Suppressor macrophage (primary cell): ENCODE measurements at regions not wholly inside any gene's neighbourhood (a gene's known extent, or its start where the extent isn't known, plus 50 kb on each side); places are given as distances from the start of the nearest gene placed in this dataset.
A peak's percentile ranks its signal among the peaks of the same experiment; 100 is the strongest.

Experiments used
- DNase-seq, 4 experiments: peaks; one replicate each; pipeline ENCODE4 v3.0.0-alpha.2; 2020 to 2022

- no peak for DNase-seq
Measured at GRCh38 chr18:2060086-2060485, 511.2 kb downstream of the METTL4 start.

GRCh38 chr18:2070631-2071030, 500.7 kb downstream of the METTL4 start:
- no peak for DNase-seq

- DNase-seq: no peak
Measured at GRCh38 chr18:2075499-2075898, 495.8 kb downstream of the METTL4 start.

DNA sequence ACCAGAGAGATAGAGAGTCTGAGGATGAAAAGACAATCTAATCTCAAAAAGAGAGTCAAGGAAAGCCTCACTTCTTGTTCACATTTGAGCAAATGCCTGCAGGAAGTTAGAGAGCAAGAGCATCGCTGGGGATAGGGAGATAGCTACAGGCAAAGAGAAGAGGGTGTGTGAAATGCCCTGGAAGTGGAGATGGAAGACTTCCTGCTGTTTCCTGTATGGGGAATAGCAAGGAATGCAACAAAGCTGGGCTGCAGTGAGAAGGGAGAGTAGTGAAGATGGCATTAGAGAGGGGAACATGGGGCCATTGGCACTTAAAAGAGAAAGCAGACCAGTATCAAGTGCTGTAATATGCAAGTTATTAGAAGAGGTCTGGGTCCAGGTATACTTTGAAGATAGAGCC, 488.6 kb downstream of the METTL4 start:
- DNase-seq: no peak

DNA sequence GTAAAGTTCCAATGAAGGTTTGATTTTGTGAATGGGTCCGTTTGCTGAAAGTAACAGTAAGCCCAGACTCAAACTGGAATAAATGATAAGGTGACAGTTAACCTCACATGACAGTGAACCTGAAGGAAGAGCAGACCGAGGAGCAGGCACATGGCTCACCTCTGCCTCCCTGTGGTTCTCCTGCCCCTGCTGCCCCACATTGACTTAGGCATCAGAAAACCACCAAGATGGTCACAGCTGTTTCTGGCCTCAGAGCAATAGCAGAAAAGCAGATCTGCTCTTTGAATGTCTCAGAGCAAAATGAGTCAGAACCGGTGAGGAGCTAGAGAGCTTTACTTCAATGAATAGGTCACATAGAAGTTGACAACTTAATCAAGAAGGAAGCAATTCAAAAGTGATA, 487.6 kb downstream of the METTL4 start:
- DNase-seq: no peak

- DNase-seq: no peak
Measured at GRCh38 chr18:2086439-2086838, 484.9 kb downstream of the METTL4 start.

GRCh38 chr18:2087877-2088673, 483.2 kb downstream of the METTL4 start:
- DNase-seq: peak in 3 of 4 experiments; percentile 13 to 48 (median 27)

GRCh38 chr18:2089396-2089795, 481.9 kb downstream of the METTL4 start:
- DNase-seq: no peak

GRCh38 chr18:2091937-2092336, 479.4 kb downstream of the METTL4 start:
- DNase-seq: no peak

- no peak for DNase-seq
Measured at GRCh38 chr18:2096551-2096950, 474.8 kb downstream of the METTL4 start.

DNA sequence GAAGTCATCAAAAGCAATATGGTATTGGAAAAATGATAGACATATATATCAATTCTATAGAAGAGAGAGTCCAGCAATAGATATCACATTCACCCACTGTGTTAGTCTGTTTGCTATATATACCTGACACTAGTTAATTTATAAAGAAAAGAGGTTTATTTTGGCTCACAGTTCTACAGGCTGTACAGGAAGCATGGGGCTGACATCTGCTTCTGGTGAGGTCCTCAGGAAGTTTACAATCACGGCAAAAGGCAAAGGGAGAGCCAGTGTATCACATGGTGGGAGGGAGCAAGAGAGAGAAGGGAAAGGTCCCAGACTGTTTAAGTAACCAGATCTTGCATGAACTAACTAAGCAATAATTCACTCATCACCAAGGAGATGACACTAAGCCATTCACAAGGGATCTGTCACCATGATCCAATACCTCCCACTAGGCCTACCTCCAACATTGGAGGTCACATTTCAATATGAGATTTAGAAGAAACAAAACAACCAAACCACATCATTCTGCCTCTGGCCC, 470.6 kb downstream of the METTL4 start:
- DNase-seq: no peak

- peak in 1 of 4 experiments; percentile 29 for DNase-seq
Measured at GRCh38 chr18:2102022-2102421, 469.3 kb downstream of the METTL4 start.

GRCh38 chr18:2103299-2103698, 468.0 kb downstream of the METTL4 start:
- DNase-seq: no peak

DNA sequence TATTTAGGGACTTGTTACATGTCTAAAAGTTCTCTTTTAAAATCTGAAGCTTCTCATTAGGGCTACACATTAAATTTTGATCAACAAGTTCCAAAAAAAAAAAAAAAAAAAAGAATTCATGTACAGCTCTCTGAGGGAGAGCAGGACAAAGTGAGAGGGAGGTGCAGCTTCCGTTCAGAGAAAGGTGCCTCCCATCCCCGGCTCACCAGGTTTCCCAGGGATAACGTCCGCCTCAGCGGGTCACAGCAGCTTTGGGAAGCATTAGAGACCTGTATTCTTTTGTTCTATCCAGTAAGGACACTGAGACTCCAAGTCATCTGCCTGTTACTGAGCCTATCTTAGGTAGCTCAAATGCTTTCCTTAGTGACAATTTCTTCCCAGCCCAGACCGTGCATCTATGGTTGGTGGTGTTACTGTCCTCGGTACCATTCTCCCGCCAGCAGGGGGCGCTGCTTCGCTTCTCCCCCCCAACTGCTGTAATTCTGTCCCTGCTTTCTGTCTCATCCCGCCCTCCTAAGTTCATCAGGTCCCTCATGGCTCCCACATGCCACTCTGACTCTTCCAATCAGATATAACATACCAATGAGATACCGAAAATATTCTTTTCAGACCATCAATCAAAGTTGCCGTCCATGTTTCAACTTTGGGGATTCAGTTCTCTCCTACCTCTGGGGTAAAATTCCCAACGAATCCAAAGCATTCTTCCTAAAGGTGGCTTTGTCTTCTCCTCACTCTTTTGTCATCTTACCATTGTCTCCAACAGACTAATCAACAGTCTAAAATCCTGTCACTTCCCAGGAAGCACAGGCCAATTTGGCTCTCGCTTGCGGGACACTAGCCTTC, 466.5 kb downstream of the METTL4 start:
- DNase-seq: peak; percentile 48 to 80 (median 59)

- DNase-seq: no peak
Measured at GRCh38 chr18:2108591-2108990, 462.7 kb downstream of the METTL4 start.

DNA sequence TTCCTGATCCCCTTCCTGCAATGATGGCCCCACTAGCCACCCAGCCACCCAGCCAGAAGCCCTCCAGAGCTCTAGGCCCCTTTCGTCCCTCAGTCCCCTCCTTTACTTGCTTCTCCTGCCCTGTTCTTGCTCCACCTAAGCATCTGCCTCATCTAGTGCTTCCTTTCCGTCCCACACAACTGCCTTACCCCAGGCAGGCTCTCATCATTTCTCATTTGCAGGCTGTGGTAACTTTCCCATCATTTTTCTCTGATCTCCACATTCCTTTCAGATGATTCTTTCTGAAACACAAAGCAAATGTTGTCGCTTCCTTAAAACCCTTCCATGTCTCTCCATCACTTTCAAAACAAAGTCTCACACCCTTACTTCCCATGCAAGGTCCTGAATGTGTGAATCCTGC, 459.8 kb downstream of the METTL4 start:
- no peak for DNase-seq

GRCh38 chr18:2112435-2113045, 458.8 kb downstream of the METTL4 start:
- DNase-seq: no peak

DNA sequence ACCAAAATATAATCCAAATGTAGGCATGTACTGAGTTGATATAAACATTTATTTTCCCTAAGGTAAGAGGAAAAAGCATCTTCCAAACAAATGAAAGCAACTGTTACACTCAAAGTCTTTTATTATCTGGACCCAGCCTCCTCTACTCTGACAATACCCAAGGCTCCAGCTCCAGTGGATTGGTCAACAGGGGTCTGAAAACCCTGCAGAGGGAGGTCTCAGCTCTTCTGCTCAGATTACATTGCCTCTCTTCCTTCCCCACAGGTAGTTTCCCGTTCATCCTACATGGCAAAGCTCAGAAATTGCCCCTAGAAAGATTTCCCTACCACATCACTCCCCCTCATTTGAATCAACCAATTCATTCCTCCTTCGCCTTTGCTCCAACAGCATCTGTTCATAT, 457.0 kb downstream of the METTL4 start:
- DNase-seq: no peak

GRCh38 chr18:2114765-2115164, 456.5 kb downstream of the METTL4 start:
- DNase-seq: no peak

- DNase-seq: peak in 1 of 4 experiments; percentile 2
Measured at GRCh38 chr18:2121224-2121623, 450.1 kb downstream of the METTL4 start.

GRCh38 chr18:2123077-2123476, 448.2 kb downstream of the METTL4 start:
- no peak for DNase-seq

DNA sequence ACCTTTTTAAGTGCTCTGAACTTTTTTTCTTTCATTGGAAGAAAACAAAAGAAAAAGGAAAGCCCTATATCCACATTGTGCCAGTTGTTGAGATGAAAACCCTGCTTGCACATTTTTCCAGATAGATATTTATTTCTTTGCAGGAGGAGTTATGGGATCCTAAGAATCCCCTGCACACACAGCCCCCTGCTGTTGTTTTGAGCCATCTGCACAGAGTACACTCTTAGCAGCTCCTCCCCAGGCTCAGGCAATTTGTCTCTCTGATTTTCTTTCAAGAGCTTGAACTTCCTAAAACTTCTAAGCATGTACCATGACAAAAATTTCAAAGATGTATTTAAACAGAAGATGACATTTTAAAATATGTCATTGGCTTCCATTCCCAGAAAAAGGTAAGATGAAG, 436.9 kb downstream of the METTL4 start:
- no peak for DNase-seq

- DNase-seq: no peak
Measured at GRCh38 chr18:2135309-2135708, 436.0 kb downstream of the METTL4 start.
